HG03159 (cell line): ENCODE measurements at regions not wholly inside any gene's neighbourhood (a gene's known extent, or its start where the extent isn't known, plus 50 kb on each side); places are given as distances from the start of the nearest gene placed in this dataset.
"Not testable (repeated sequence)": the region's sequence is repeated elsewhere in the genome, so short reads cannot be mapped to it uniquely, and the experiment has no call there.

Experiments
- ATAC-seq: cut with Tn5 transposase; IDR thresholded peaks from one replicate; pipeline ENCODE4 v1.9.1; 2021; ENCODE audit warnings: mild to moderate bottlenecking, moderate library complexity; ENCODE audit not compliant: unreplicated experiment

GRCh38 chr4:86413426-86413825 is 53.6 kb upstream of the MAPK10 start:
- ATAC-seq: not testable (repeated sequence)

- ATAC-seq: no peak
Observed at GRCh38 chr4:86414686-86415085, 54.8 kb upstream of the MAPK10 start.

- no peak for ATAC-seq
Observed at GRCh38 chr4:86416081-86416480, 56.2 kb upstream of the MAPK10 start.

DNA sequence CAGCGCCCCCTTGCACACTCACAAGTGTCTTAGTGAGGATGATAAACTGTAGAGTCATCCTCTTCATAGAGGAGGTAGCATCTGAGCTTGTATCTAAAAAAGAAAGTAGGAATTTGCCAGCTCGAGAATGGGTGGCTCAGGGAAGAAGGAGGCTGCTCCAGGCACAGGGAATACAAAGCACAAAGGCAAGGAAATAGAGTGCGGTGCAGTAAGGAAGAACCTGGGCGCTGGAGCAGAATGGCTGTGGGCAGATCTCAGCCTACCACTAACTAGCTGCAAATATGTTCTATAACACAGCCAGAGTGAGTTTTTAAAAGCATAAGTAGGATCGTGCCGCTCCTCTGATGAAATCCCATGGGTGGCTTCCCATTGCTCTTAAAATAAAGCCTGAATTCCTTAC is 61.6 kb upstream of the MAPK10 start:
- ATAC-seq: no peak

DNA sequence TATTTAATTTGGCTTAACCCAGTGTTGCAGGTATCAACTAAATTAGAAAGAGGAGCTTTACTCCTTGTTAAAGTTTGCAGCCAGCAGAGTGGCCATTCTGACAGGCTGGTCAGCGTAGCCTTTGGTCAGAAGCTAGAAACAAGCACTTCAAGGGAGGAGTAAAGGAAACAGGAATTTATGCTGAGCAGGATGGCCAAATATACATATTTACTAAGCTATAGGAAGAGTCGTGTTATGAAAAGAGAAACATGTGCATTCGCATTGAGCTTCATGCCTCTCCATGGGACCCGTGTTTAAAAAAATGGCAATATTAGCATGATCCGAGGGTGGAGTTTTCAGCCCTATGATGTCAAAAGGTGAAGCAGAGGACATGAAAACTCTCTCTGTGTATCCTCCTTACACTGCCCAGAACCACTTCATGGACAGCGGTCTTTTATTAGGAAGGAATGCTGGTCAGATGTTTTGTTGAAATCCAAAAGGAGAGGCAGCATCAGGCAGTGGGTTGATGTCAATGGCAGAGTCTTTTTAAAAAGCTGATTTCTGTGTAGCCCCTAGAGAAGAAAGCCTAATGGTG is 71.8 kb upstream of the MAPK10 start:
- no peak for ATAC-seq

GRCh38 chr4:86432559-86433134 is 72.8 kb upstream of the MAPK10 start:
- ATAC-seq: no peak

DNA sequence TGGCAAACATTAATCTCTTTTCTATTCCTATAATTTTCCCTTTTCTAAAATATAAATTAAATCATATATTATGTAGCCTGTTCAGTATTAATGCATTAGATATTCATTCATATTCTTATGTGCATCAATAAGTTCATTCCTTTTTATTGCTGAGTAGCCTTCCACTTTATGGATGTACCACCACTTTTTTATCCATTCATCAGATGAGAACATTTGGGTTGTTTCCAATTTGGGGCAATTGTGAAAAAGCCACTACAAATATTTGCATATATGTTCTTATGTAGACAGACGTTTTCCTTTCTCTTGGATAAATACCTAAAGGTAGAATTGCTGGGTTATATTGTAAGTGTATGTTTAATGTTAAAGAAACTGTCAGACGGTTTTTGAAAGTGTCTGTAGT is 79.4 kb upstream of the MAPK10 start:
- no peak for ATAC-seq

- ATAC-seq: no peak
Observed at GRCh38 chr4:86441175-86441936, 81.5 kb upstream of the MAPK10 start.

- no peak for ATAC-seq
Observed at GRCh38 chr4:86442881-86443280, 83.0 kb upstream of the MAPK10 start.

- no peak for ATAC-seq
Observed at GRCh38 chr4:86443495-86443894, 83.6 kb upstream of the MAPK10 start.

DNA sequence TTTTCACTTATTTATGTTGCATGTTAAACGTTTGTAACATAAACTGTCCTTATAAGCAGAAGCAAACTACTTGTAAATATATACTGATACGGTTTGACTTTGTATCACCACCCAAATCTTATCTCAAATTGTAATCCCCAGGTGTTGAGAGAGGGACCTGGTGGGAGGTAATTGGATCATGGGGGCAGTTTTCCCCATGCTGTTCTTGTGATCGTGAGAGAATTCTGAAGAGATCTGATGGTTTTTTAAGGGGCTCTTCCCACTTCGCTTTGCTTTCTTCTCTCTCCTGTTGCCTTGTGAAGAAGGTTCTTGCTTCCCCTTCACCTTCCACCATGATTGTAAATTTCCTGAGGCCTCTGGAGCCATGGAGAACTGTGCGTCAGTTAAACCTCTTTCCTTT is 87.1 kb upstream of the MAPK10 start:
- no peak for ATAC-seq

- ATAC-seq: no peak
Observed at GRCh38 chr4:86448871-86449270, 89.0 kb upstream of the MAPK10 start.

GRCh38 chr4:86449746-86450588 is 90.1 kb upstream of the MAPK10 start:
- ATAC-seq: no peak

- ATAC-seq: no peak
Observed at GRCh38 chr4:86450861-86451260, 91.0 kb upstream of the MAPK10 start.

- ATAC-seq: no peak
Observed at GRCh38 chr4:86451560-86452330, 91.9 kb upstream of the MAPK10 start.

DNA sequence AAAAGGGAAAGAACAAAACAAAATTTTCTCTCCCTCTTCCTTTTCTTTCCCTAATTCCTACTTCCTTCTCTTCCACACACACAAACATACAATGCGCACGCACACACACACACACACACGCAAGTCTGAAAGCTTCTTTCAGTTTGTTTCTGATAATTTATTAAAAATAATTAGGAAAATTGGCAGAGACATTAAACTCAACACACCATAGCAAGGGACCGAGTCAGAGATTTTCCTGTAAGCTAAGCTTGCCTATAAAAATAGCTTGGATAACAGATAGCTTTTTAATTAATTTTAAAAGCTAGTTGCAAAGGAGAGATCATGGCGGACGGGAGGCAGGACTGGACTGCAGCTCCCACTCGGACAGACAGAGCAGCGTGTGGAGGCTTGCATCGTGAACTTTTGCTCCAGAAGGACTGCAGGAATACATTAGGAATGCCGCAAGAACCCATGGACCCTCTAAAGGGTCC is 92.6 kb upstream of the MAPK10 start:
- no peak for ATAC-seq

GRCh38 chr4:86452924-86453531 is 93.2 kb upstream of the MAPK10 start:
- no peak for ATAC-seq

- not testable (repeated sequence) for ATAC-seq
Observed at GRCh38 chr4:86453611-86454072, 93.8 kb upstream of the MAPK10 start.

DNA sequence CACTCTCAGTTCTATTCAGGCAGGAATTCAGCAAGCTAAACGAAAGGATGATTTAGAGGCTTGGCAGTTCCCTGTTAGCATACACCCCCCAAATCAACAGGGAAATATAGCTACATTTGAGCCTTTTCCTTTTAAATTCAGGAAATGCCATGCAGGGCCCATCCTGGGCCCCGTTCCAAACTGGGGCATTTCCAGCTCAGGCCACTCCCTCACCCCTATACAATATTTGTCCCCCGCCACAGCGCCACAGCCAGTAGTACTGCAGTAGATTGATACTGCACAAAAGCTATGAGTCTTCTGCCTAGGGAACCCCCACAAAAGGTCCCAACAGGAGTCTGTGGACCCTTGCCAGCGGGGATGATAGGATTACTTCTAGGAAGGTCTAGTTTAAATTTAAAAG is 102.0 kb upstream of the MAPK10 start:
- ATAC-seq: no peak

GRCh38 chr4:86472377-86473019 is 112.6 kb upstream of the MAPK10 start:
- ATAC-seq: no peak
